ENCODE measurements at regions not wholly inside any gene's neighbourhood (a gene's known extent, or its start where the extent isn't known, plus 50 kb on each side); places are given as distances from the start of the nearest gene placed in this dataset.

- Histone ChIP-seq H3K36me3 (ENCODE audit: low read depth, missing control alignments) (no peaks in the 10 kb centered on the region), H3K9me3 (no peaks in the 10 kb centered on the region), H3K4me3 (no peak overlapping the region), H3K27me3 (no peaks in the 10 kb centered on the region), H3K27ac (no peak overlapping the region), H3K4me1 (no peaks in the 10 kb centered on the region)
- 80 to 92% methylated on average over 3 of the region's 3 CpGs for WGBS, 2 donors
- DNase-seq = no peak
- intact Hi-C loops (cut with DNase I; ENCODE audit: low total_unique reads) = no loop called here
- TF ChIP-seq POLR2A (IDR thresholded peaks at IDR 0.05) = no peak
- TF ChIP-seq, protein P1, sequence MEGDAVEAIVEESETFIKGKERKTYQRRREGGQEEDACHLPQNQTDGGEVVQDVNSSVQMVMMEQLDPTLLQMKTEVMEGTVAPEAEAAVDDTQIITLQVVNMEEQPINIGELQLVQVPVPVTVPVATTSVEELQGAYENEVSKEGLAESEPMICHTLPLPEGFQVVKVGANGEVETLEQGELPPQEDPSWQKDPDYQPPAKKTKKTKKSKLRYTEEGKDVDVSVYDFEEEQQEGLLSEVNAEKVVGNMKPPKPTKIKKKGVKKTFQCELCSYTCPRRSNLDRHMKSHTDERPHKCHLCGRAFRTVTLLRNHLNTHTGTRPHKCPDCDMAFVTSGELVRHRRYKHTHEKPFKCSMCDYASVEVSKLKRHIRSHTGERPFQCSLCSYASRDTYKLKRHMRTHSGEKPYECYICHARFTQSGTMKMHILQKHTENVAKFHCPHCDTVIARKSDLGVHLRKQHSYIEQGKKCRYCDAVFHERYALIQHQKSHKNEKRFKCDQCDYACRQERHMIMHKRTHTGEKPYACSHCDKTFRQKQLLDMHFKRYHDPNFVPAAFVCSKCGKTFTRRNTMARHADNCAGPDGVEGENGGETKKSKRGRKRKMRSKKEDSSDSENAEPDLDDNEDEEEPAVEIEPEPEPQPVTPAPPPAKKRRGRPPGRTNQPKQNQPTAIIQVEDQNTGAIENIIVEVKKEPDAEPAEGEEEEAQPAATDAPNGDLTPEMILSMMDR (IDR thresholded peaks at IDR 0.05) = no peak
These were observed 1601.3 kb downstream of the PCDH7 start for GRCh38 chr4:32321421-32321820.

DNA sequence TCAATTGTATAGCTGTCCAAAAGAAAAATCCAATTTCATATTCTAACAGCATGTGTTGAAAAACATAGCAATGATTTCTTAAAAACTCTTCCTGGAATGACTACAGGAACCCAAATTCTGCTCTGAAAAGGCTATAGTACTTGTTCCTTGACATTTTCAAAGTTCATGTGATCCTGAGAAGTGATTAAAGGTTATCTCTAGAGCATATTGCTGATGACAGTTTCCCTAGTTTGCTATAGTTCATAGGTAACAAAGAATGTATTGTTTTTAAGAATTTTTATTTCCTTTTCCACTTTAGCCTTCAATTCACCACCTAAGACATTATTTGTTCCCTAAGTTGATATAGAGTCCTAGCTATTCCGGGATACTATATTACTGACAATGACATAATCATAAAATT is 1614.6 kb downstream of the PCDH7 start:
- no peaks in the 10 kb centered on the region for H3K9me3 ChIP-seq
- H3K4me3 ChIP-seq = no peak overlapping the region
- H3K4me1 ChIP-seq = no peaks in the 10 kb centered on the region
- no peak overlapping the region for H3K27ac ChIP-seq
- WGBS, 2 donors = 95 to 97% methylated on average over 1 of the region's 1 CpG
- no peaks in the 10 kb centered on the region for H3K36me3 ChIP-seq (ENCODE audit: low read depth, missing control alignments)
- no peak for DNase-seq
- TF ChIP-seq POLR2A (IDR thresholded peaks at IDR 0.05) = no peak
- TF ChIP-seq, protein P1 (IDR thresholded peaks at IDR 0.05) = no peak
- no peaks in the 10 kb centered on the region for H3K27me3 ChIP-seq
- intact Hi-C loops (cut with DNase I; ENCODE audit: low total_unique reads) = no loop called here

GRCh38 chr4:32337403-32337802 is 1617.2 kb downstream of the PCDH7 start:
- Histone ChIP-seq H3K36me3 (ENCODE audit: low read depth, missing control alignments) (no peaks in the 10 kb centered on the region), H3K9me3 (no peaks in the 10 kb centered on the region), H3K27me3 (no peaks in the 10 kb centered on the region), H3K27ac (no peak overlapping the region), H3K4me1 (no peaks in the 10 kb centered on the region), H3K4me3 (no peak overlapping the region)
- intact Hi-C loops (cut with DNase I; ENCODE audit: low total_unique reads) = no loop called here
- no peak for DNase-seq
- TF ChIP-seq, protein P1 (IDR thresholded peaks at IDR 0.05) = no peak
- no peak for TF ChIP-seq POLR2A (IDR thresholded peaks at IDR 0.05)
- 93 to 98% methylated on average over 2 of the region's 2 CpGs for WGBS, 2 donors

- Histone ChIP-seq H3K4me1 (no peaks in the 10 kb centered on the region), H3K9me3 (no peaks in the 10 kb centered on the region), H3K27ac (no peak overlapping the region), H3K4me3 (no peak overlapping the region), H3K36me3 (ENCODE audit: low read depth, missing control alignments) (no peaks in the 10 kb centered on the region), H3K27me3 (no peaks in the 10 kb centered on the region)
- DNase-seq = no peak
- TF ChIP-seq, protein P1 (IDR thresholded peaks at IDR 0.05) = no peak
- no peak for TF ChIP-seq POLR2A (IDR thresholded peaks at IDR 0.05)
- intact Hi-C loops (cut with DNase I; ENCODE audit: low total_unique reads) = no loop called here
These were observed 1620.4 kb downstream of the PCDH7 start for GRCh38 chr4:32340591-32340990.

GRCh38 chr4:32341342-32341741 is 1621.2 kb downstream of the PCDH7 start:
- Histone ChIP-seq H3K4me3 (no peak overlapping the region), H3K9me3 (no peaks in the 10 kb centered on the region), H3K36me3 (ENCODE audit: low read depth, missing control alignments) (no peaks in the 10 kb centered on the region), H3K27ac (no peak overlapping the region), H3K4me1 (no peaks in the 10 kb centered on the region), H3K27me3 (no peaks in the 10 kb centered on the region)
- 96 to 100% methylated on average over 1 of the region's 1 CpG for WGBS, 2 donors
- no peak for DNase-seq
- no peak for TF ChIP-seq POLR2A (IDR thresholded peaks at IDR 0.05)
- TF ChIP-seq, protein P1 (IDR thresholded peaks at IDR 0.05) = no peak
- intact Hi-C loops (cut with DNase I; ENCODE audit: low total_unique reads) = no loop called here
